Lung (tissue), 11 donors: ENCODE measurements at regions not wholly inside any gene's neighbourhood (a gene's known extent, or its start where the extent isn't known, plus 50 kb on each side); places are given as distances from the start of the nearest gene placed in this dataset.

Source experiments
- ATAC-seq: fragments of 200-7000 bp; cut with Tn5 transposase; one replicate; pipeline ENCODE4 v1.9.1; 2020; ENCODE audit warnings: moderate number of reproducible peaks; ENCODE audit not compliant: insufficient read depth, low FRiP score
- DNase-seq, 3 donors: peaks; one replicate each; pipeline ENCODE4 v3.0.0-alpha.2; 2013 to 2017
- H3K27ac ChIP-seq, 2 donors: one replicate each; pipeline ENCODE4 v1.5.1; 2013; ENCODE audit warnings: mild to moderate bottlenecking in 2 of 2, moderate library complexity in 2 of 2, control low read depth in 1 of 2, inconsistent platforms in 1 of 2, low read depth in 1 of 2, low read length in 1 of 2
- H3K27me3 ChIP-seq, 3 donors: one replicate each; pipeline ENCODE4 v1.5.1; 2013; ENCODE audit warnings: low read length in 2 of 3; ENCODE audit not compliant: control insufficient read depth in 3 of 3, insufficient read depth in 3 of 3
- H3K36me3 ChIP-seq, 4 donors: one replicate each; pipeline ENCODE4 v1.5.1; 2013; ENCODE audit warnings: low read length in 4 of 4, mild to moderate bottlenecking in 1 of 4, moderate library complexity in 1 of 4; ENCODE audit not compliant: control insufficient read depth in 4 of 4, insufficient read depth in 4 of 4
- H3K4me1 ChIP-seq, 5 donors: one replicate each; pipeline ENCODE4 v1.5.1; 2013; ENCODE audit warnings: low read length in 5 of 5, mild to moderate bottlenecking in 2 of 5, moderate library complexity in 1 of 5; ENCODE audit not compliant: control insufficient read depth in 5 of 5, insufficient read depth in 5 of 5
- H3K4me3 ChIP-seq: one replicate; pipeline ENCODE4 v1.5.1; 2013; ENCODE audit warnings: mild to moderate bottlenecking, control low read depth, moderate library complexity
- H3K9ac ChIP-seq, 2 donors: one replicate each; pipeline ENCODE4 v1.5.1; 2013; ENCODE audit warnings: low read length in 2 of 2, control low read depth in 1 of 2; ENCODE audit not compliant: insufficient read depth in 1 of 2
- H3K9me3 ChIP-seq, 4 donors: one replicate each; pipeline ENCODE4 v1.5.1; 2013; ENCODE audit warnings: low read length in 3 of 4, mild to moderate bottlenecking in 1 of 4, moderate library complexity in 1 of 4; ENCODE audit not compliant: control insufficient read depth in 4 of 4, insufficient read depth in 3 of 4
- CTCF ChIP-seq: IDR thresholded peaks from 2 replicates; pipeline ENCODE4 v1.5.1; 2012; ENCODE audit warnings: mild to moderate bottlenecking; ENCODE audit errors: control extremely low read depth, extremely low read depth
- WGBS, 2 donors: extraction: QIAGEN DNeasy Blood & Tissue Kit; methylation state at CpG; one replicate each; pipeline ENCODE4 v1.1.7; 2013; 5-methylcytosine and 5-hydroxymethylcytosine counted together
- donor health status: control.
- donor health status: control.
- donor health status: Bipolar disorder and iron deficiency.
- donor health status: healthy.
- donor health status: DM: yes; HTN: yes; CAD: no.

DNA sequence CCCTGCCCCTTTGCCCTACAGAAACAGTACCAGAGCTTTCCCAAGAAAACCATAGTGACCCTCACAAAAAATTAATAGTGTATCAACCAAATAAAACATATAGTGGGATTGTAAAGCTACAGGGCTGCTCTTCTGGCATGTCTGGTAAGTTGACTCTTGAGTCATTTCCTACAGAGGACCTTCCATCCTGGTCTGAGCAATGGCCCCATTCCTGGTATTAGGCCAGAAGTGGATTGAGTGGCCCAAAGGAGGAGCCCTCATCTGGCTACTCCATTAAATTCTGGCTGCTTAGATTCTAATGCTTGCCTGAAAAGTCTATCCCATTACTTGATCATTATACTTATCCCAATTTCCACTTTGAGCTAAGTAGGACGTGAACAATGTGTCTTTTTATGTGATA, 150.9 kb upstream of the HMGN3 start:
- Histone ChIP-seq H3K9ac (no peak overlapping the region), H3K9me3 (peaks cover 0 to 1% (median 0%) of the 10 kb centered on the region in 4 donors), H3K27me3 (no peaks in the 10 kb centered on the region), H3K4me3 (no peak overlapping the region), H3K27ac (no peak overlapping the region), H3K36me3 (no peaks in the 10 kb centered on the region), H3K4me1 (no peaks in the 10 kb centered on the region)
- whole genome bisulfite sequencing, 2 donors: 81 to 91% methylated on average over 1 of the region's 1 CpG
- ATAC-seq (no peak), DNase-seq (no peak)
- no peak for TF ChIP-seq CTCF

DNA sequence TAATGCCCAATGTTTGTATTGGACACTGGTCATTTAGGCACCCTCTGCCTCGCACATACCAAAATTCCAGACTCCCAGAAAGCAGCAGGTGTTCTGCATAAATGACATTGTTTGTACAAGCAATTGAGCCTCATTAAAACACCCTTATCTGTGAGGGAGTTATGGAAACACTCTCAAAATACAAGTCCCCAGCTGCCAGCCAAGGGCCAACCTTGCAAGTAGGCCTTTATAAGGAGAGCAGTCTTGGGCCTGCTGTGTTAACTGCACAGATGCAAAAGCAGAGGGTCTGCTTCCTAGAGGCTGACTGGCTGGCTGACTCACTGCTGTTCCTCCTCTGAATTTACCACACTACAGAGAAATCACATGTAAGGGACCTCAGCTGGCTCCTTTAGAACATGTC, 150.4 kb upstream of the HMGN3 start:
- peak; percentile 67 for ATAC-seq
- H3K4me1 ChIP-seq: no peaks in the 10 kb centered on the region
- no peak overlapping the region for H3K4me3 ChIP-seq
- no peaks in the 10 kb centered on the region for H3K36me3 ChIP-seq
- peak; percentile 50 to 68 (median 54) for DNase-seq
- H3K9ac ChIP-seq: no peak overlapping the region
- peaks cover 0 to 1% (median 0%) of the 10 kb centered on the region in 4 donors for H3K9me3 ChIP-seq
- TF ChIP-seq CTCF: no peak
- no peak overlapping the region for H3K27ac ChIP-seq
- no peaks in the 10 kb centered on the region for H3K27me3 ChIP-seq
- WGBS, 2 donors: 63 to 76% methylated on average over 1 of the region's 1 CpG

DNA sequence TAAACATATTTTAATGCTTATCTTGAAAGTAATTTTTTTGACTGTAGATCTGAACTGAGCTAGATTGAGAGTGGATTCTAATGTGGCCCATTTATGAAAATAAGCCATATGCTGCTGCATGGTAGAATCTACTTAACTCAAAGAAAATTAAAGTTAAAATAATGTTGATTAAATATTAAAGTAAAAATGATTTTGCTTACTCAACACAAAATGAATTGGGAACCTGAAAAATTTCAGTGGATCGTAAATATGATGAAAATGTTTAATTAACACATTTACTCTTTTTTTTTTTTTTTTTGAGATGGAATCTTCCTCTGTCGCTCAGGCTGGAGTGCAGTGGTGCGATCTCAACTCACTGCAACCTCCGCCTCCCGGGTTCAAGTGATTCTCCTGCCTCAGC, 144.5 kb upstream of the HMGN3 start:
- H3K36me3 ChIP-seq: no peaks in the 10 kb centered on the region
- no peak overlapping the region for H3K4me3 ChIP-seq
- no peak for TF ChIP-seq CTCF
- H3K27ac ChIP-seq: no peak overlapping the region
- H3K9me3 ChIP-seq: peaks cover 0 to 1% (median 0%) of the 10 kb centered on the region in 4 donors
- H3K9ac ChIP-seq: no peak overlapping the region
- WGBS, 2 donors: 97 to 99% methylated on average over 4 to 5 of the region's 5 CpGs
- no peaks in the 10 kb centered on the region for H3K27me3 ChIP-seq
- DNase-seq (no peak), ATAC-seq (no peak)
- no peaks in the 10 kb centered on the region for H3K4me1 ChIP-seq

DNA sequence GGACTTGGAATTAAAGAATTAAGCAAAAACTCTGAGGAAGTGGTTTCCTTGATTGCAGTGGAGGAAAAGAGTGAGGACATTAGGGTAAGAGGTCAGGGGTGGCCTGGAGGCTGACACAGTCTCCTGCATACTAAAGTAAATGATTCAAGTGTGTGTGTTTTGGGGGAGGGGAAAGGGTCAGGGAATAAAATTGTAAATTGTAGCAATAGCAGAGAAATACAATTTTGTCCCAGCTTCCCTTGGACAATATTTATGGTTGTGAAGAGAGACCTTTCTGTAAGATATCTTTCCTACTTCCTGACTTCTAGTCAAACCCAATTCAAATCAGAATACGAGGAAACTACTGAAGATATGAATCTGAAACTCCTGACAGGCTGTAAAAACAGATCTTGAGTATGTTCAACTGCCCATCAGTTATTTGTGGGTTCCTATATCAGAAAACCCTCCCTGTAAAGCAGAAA, 143.4 kb upstream of the HMGN3 start:
- DNase-seq (no peak), ATAC-seq (no peak)
- TF ChIP-seq CTCF: no peak
- 11 to 13% methylated on average over 1 of the region's 1 CpG for WGBS, 2 donors
- Histone ChIP-seq H3K36me3 (no peaks in the 10 kb centered on the region), H3K27me3 (no peaks in the 10 kb centered on the region), H3K27ac (no peak overlapping the region), H3K4me1 (no peaks in the 10 kb centered on the region), H3K9ac (no peak overlapping the region), H3K4me3 (no peak overlapping the region), H3K9me3 (peaks cover 0 to 1% (median 0%) of the 10 kb centered on the region in 4 donors)
